Amniotic stem cell (primary cell): ENCODE measurements at regions not wholly inside any gene's neighbourhood (a gene's known extent, or its start where the extent isn't known, plus 50 kb on each side); places are given as distances from the start of the nearest gene placed in this dataset.

Source experiments
- DNase-seq: peaks from one replicate; lab custom pipeline; 2025; lab: John Stamatoyannopoulos, UW

DNA sequence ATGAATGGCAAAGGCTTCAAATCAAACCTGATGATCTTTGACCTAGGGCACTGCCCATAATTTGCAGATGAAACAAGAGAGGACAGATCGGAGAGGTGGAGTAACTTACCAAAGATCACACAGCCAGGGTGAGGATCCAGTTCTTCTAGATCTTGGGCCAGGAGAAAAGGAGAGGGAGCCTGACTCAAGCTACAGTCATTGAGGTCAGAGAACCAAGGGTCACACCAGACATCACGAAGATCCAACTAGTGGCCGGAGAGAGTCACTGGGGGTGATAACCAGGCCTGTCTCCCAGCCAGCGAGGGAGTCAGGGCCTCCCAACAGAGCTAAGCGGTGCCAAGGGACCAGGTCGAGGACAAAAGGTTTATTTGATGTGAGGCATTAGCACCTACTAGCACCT lies 115.0 kb downstream of the RIPK4 start:
- no peak for DNase-seq

DNA sequence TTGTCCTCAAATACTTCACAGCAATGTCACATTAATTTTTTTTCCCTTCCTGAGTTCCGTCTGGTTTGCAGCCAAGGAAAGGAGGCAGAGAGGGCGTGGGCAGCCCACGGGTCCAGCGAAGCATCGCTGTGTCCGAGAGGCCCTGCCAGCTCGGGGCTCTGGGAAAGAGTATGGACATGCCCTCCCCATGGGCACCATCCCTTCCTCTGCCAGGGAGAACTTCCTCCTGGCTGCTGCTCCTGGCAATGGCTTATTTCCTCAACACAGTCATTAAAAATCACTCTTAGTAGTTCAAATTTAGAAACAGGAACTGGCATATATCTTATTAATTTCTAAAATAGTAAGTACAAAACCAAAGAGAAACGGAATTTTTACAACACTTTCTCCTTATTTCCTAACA lies 115.4 kb downstream of the RIPK4 start:
- DNase-seq = no peak

DNA sequence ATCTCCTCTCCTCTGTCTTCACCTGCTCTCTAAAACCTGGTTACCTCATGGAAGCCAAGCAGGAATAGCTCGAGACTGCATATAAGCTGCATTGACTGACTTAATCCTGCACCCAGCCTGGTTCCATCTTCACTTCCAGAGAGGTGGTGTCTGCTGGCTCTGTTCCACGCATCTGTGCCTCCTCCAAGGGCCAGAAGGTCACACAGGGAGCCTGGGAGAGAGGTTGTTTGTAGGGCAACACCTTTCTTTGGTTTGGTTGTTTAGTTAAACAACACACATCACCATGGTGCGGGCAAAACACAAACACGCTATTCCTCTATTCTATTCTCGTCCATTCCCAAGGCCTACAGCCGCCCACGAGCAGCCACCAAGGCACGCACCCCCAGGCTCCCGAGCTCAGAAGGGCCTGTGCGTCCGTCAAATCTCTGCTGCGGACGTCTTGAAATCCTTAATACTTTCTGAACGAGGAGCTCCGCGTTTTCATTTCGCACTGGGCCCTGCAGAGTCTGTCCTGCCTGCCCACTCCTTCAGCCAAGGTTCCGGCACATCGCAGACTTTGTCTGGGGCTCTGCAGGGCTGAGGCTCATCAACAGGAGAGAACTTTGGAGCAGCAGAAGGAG lies 116.2 kb downstream of the RIPK4 start:
- no peak for DNase-seq

GRCh38 chr21:41648591-41649031 lies 118.2 kb downstream of the RIPK4 start:
- DNase-seq = peak; percentile 56

GRCh38 chr21:41647806-41648561 lies 118.9 kb downstream of the RIPK4 start:
- no peak for DNase-seq

DNA sequence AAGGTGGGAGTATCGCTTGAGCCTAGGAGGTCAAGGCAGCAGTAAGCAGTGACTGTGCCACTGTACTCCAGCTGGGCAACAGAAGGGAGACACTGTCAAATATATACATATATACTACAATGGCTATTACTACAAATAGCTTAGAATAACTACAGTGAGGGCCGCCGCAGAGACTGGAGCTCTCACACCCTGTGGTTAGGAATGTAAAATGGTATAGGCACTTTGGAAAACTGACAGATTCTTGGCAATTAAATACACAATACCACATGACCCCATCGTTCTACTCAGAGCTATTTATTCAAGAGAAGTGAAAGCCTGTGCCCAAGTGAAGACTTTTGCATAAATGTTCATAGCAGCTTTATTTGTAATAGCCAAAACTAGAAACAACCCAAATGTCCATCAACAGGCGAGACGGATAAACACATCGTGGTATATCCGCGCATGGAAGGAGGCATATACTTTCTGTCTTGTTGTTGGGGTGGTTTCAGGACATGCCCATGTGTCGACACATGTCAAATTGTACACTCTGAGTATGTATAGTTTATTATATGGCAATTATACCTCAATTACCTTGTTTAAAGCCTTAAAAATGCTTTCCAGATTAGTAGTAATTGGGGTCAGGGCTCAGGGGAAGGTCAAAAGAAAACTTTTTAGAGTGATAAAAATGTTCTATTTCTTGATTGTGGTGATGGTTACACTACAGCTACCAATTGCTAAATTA lies 123.4 kb downstream of the RIPK4 start:
- DNase-seq = no peak

DNA sequence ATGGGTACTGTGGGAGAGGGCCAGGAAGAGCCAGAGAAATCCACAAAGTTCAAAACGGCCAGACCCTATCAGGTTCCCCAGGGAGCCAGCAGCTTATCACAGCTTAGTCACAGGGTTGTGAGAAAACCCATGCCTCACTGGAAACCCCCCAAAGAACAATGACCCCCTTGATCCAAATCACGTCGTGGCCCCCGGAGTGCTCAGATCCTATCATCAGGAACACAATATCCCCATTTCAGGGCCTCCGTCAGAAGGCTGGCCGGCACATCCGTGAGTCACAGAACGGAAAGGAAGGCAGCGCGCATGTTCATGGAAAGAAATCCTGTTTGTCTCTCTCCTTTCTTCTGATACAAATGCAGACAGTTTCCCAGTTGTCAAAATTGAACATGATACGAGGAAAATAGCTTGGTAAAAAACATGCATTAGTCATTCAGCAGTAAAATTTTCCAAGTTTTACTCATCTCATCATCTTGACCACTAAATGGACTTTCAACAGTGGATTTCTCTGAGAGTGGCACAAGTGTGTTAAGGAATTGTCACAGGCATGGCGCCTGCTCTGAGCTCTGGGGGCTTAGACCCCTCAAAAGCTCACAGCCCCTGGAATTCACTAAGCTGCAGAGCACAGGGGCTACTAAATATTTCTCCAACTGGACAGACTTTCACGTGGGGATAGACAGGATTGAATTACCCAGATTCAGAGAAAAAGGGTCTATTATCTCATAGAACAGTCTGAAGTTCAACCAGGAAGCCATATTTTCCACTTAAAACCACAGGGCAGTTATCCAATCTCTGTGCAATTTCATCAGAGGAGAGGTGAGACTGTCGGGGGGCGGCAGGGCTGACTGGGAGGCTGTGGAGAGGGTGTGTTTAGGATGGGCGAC lies 124.8 kb downstream of the RIPK4 start:
- DNase-seq = peak; percentile 87

GRCh38 chr21:41641510-41641815 lies 125.4 kb downstream of the RIPK4 start:
- DNase-seq = no peak

DNA sequence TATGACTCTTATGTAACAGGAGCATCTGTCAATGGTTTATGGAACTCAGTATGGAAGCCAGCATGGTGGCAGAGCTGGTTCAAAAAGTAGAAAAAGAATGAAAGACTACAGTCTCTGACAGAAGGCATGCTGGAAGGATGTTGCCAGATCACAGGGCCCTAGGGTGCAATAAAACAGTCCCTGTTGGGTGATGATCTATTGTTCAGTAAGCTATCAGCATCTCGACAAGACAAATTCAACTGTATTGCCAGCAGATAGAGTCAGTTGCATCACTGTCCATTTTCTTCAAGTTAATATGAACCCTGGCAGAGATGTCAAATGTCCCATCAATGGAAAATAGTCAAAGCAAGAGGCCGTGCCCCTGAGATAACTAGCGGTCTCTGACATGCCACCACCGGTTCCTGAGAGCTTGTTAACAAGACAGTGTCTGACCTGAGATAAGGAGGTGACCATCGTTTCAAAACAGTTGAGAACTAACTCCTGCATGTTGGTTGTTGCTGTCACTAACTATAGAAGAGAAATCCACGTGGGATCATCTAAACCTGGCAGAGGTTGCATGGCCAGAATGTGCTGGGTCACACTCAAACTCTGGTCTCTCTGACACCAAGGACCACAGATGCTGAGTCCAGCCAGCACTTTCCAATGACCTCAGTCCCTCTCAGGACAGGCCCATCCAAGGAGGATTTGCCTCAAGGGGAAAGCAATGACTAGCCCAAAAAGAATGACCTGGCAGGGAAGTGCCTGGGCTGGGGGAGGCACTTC lies 125.9 kb downstream of the RIPK4 start:
- DNase-seq = peak; percentile 13

DNA sequence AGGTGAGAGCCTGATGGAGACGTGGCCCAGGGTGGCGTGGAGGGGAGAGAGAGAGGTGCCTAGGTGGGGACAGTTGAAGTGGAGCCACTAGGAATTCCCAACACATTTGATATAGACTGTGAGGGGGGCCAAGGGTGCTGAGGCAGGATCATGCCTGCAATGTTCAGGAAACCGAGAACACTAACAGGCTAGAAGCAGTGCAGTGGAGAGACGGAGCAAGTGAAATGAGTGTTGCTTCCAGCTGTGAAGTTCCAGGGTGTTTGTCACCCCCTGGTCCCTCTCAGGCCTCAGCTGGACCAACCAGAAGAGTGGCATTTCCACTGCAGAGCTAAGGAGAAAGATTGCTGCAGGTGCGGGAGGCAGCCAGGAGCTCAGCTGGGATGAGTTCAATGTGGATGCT lies 127.1 kb downstream of the RIPK4 start:
- no peak for DNase-seq

GRCh38 chr21:41639336-41639735 lies 127.5 kb downstream of the RIPK4 start:
- DNase-seq = no peak

- DNase-seq = no peak
Measured at GRCh38 chr21:41638201-41638790, 128.6 kb downstream of the RIPK4 start.

GRCh38 chr21:41636636-41637630 lies 129.0 kb upstream of the TMPRSS2 start:
- DNase-seq = no peak

DNA sequence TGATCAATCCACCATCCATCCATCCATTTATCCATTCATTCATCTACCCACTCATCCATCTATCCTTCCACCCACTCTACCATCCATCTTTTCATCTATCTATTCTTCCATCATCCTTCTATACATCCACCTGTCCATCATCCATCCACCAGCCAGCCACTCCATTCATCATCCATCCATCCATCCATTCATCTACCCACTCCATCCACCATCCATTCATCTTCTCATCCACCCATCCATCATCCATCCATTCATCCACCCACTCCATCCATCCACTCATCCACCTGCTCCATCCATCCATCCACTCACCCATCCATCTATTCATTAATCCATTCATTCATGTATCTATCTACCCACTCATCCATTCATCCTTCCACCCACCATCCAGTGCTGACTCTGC lies 127.9 kb upstream of the TMPRSS2 start:
- no peak for DNase-seq

GRCh38 chr21:41634858-41635257 lies 126.9 kb upstream of the TMPRSS2 start:
- peak; percentile 68 for DNase-seq

DNA sequence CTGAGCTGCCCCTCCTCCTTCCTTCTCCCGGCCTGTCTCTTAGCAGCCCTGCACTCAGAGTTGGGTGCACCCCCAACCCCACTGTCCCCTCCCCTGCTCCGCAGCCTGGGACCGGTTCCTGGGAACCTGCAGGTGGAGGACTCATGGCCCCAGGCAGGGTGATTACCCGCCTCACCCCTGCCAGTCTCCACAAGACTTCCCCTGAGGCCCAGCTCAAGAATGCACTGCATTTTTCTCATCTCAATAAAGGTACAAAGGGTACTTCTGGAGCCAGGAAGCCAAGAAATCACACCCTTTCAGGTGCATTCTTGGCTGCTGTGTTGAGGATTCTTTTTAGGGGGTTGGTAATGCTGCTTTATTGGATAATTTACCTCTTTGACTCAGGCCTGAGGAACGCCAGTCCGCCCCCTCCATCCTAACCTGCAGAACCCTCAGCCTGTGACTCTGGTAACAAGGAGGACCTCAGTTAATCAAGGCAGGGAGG lies 126.3 kb upstream of the TMPRSS2 start:
- DNase-seq = no peak

- DNase-seq = no peak
Measured at GRCh38 chr21:41633627-41634026, 125.7 kb upstream of the TMPRSS2 start.

DNA sequence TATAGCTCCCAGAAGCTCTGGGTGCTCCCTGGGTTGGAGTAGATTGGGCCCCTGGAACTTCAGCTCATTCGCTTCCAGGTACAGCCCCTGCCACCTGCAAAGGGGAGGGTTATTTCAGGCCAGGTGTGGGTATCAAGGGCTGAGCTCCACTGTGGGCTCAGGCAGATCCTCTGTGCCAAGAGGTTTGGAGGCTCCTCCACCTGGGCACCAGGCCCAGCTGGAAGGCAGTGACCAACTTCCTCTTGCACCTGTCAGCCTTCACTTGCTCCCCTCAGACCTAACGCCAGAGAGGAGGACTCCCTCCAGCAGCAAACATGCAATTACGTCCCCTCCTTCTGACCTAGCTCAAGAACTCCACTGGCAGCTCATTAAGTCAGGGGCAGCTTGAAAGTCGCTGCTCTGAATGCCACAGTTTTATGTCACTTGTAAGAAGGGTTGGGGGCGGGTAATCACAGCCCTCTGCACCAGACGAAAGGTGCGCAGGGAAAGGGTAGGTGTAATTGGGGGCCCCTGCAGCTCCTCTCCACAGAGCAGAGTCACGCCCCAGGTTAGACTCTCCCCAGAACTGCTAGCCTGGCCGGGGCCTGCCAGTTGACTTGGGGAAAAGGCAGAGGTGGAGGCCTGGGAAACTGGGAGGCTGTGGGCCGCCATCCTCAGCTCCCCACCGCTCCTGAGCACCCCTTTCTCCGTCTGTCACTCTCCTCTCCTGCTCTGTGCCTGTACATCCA lies 125.0 kb upstream of the TMPRSS2 start:
- DNase-seq = no peak
